GM18517 (cell line): ENCODE measurements at regions not wholly inside any gene's neighbourhood (a gene's known extent, or its start where the extent isn't known, plus 50 kb on each side); places are given as distances from the start of the nearest gene placed in this dataset.
"Not testable (repeated sequence)": the region's sequence is repeated elsewhere in the genome, so short reads cannot be mapped to it uniquely, and the experiment has no call there.

ENCODE experiments used
- ATAC-seq: cut with Tn5 transposase; IDR thresholded peaks from one replicate; pipeline ENCODE4 v1.9.1; 2021; ENCODE audit warnings: mild to moderate bottlenecking, moderate library complexity; ENCODE audit not compliant: unreplicated experiment

DNA sequence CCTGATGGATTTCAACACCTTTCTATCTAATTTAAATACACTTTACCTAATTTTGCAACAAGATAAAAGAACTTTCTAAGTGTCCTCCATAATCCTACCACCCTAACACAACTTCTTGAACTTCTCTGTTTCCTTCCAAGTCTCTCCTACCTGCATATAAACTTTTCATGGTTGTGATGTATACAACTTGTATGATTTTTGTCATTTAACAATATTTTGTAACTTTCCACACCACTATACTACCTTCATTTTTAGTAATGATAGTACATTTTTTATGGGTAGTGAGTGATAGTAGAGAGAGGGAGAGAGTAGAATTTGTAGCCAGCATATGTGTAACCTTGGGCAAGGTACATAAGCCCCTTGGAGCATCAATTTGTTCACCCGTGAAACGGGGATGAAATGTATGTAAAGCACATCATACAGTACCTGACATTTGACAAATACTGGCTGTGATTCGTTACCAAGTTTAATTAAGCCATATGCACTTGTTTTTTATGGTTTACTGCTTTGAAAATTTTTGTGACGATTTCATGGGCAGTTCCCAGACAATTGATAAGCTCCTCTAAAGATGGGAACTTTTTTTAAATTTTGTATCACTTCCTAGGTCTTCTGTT, 177.8 kb upstream of the SLC38A2 start:
- ATAC-seq = no peak

GRCh38 chr12:46549527-46550265, 177.1 kb upstream of the SLC38A2 start:
- no peak for ATAC-seq

DNA sequence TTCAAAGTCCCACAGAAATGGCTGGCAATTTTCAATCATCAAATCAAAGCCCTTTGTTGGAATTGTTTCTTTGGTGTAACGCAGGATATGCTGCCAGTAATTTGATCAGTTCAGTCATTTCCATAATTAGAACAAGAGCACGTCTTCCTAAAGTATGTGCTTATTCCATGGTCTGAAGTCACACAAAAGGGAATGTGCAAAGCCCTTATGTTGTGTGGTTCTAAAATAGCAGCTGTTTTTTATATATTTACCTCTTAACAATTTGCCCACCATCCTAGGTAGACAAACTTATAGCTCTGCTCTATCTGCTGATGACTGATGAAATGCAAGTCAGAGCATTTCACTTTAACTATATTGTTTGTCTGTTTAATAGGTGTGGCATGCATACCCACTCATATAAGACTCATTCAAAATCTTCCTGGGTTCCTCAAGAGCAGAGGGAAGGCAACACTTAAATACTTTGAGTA, 176.1 kb upstream of the SLC38A2 start:
- ATAC-seq = no peak

DNA sequence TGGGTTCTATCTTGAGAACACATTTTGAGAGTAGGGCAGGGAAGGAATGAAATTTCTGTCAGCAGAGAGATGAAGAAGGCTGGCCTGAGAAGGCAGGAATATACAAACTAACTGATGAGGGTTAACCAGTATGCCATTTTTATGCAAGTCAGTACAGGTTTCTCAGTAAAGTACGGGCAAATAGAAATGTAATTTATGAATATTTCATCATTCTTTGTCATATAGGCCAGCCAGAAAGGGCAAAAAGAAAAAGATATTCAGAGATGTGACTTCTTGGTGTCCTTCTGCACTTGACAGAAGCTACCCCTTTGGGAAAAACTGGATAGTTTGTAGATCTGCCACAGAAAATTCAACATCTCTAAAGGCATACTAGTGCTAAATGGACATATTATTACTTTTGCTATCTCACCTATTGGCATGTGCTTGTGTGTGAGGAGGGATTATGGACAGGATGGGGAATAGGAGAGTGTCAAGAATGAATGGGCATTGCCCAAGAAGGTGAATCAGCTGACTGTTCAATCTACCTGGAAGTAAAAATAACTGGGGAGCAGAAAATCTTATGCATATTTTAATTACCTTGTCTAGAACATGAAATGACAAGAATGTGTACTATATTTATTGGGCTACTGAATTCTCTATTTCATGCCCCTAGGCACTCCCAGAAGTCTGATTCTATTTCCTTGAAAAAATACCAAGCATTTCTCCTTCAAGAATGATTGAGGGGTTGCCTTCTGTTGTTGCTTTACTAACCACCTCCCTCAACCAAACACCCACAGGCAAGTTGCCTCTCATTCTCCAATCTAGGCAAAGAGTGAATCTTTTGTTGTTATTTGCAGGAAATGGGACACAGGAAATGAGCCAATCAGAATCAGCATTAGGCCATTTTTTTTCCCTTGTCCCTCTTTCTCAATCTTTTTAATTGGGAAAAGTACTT, 175.1 kb upstream of the SLC38A2 start:
- no peak for ATAC-seq

DNA sequence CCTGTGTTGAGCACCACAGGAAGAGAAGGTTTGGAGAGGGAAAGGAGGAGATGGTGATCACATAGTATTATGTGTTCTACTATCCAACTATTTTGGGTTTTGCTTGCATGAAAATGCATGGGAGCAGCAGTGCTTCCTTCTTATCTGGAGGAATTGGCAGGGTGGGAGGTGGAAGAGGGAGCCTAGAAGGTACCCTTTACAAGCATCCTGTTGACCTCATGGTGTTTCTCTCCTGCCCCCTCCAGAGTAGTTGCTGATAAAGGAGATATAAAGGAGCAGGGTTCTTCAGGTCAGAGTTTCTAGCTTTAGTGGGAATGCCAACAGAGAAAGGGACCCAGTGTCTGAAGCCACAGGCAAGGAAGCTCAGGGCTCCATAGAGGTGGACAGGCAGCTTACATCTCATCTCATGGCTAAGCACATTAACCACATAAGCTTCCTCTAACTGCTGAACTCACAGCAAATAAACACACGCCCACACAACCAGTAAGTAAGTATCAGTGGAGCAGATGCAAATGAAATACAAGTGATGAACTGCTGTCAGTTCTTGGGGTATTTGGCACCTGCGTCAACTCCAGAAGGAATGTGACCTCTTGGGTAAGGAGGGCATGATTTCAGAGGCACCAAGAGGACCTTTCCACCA, 174.2 kb upstream of the SLC38A2 start:
- ATAC-seq = peak; percentile 95

DNA sequence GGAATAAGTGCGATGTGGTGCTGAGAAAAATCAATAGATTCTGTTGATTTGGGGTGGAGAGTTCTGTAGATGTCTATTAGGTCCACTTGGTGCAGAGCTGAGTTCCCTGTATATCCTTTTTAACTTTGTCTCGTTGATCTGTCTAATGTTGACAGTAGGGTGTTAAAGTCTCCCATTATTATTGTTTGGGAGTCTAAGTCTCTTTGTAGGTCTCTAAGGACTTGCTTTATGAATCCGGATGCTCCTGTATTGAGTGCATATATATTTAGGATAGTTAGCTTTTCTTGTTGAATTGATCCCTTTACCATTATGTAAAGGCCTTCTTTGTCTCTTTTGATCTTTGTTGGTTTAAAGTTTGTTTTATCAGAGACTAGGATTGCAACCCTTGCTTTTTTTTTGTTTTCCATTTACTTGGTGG, 170.8 kb upstream of the SLC38A2 start:
- not testable (repeated sequence) for ATAC-seq

- no peak for ATAC-seq
Measured at GRCh38 chr12:46538976-46539375, 166.4 kb upstream of the SLC38A2 start.

- no peak for ATAC-seq
Measured at GRCh38 chr12:46537387-46537955, 164.9 kb upstream of the SLC38A2 start.

DNA sequence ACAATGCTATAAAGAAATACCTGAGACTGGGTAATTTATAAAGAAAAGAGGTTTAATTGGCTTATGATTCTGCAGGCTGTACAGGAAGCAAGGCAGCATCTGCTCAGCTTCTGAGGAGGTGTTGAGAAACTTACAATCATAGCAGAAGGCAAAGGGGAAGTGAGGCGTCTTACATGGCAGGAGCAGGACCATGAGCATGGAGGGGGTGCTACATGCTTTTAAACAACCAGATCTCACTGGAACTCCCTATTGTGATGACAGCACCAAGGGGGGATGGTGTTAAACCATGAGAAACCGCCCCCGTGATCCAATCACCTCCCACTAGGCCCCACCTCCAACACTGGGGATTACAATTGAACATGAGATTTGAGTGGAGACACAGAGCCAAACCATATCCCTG, 163.7 kb upstream of the SLC38A2 start:
- ATAC-seq = not testable (repeated sequence)

DNA sequence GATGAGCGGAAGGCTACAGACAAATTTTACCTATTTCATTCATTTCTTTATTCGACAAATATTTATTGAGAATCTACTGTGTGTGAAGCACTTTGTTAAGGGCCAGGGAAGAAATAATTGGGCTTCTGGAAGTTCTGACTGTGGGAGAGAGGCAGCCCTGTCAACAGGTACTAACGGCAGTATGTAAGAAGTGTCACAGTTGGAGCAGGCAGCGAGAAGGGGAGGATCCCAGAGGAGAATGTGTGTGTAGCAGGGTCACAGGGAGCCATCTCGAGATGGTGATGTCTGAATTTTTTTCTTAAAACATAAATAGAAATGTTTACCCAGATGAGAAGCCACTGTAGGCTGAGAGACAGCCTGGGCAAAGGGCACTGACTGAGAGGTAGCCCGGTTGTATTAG, 163.3 kb upstream of the SLC38A2 start:
- no peak for ATAC-seq

GRCh38 chr12:46535376-46535775, 162.8 kb upstream of the SLC38A2 start:
- ATAC-seq = no peak

- no peak for ATAC-seq
Measured at GRCh38 chr12:46534327-46534840, 161.8 kb upstream of the SLC38A2 start.

DNA sequence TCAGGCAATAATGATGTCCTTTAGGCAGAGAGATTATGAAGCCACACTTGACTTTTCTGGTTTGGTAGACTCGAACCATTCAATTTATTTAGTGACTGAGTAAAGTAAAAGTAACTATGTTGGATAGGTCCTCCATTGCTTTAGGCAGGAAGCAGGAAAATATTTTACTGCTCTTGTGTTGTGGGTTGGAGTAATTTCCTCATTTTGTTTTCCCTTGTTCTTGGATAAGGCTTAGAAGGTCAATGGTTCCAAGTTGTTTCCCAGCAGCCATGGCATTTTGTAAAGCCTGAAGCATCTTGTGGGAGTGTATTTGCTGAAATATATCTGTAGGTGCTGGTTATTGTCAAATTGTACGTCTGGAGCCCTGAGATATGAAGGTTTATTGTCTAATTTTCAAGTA, 161.2 kb upstream of the SLC38A2 start:
- no peak for ATAC-seq

DNA sequence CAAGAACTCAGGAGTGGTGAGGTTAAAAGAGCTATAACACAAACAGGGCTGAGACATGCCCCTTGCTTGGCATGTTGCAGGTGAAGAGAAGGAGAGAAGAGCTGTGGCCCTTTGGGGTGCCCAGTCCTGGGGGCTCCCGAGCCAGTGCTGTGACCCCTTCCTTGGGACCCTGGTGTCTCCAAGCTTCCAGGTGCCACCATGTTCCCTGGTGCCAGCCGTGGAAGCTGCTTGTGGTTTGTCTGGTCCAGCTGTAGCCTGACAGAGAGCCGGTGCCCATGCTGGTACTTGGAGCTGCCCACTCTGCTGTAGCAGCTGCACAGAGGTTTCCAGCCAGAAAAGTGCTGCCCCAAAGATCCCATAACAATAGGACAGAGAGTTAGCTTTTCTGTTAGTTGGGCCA, 159.2 kb upstream of the SLC38A2 start:
- ATAC-seq = no peak

- no peak for ATAC-seq
Measured at GRCh38 chr12:46531059-46531785, 158.6 kb upstream of the SLC38A2 start.

- no peak for ATAC-seq
Measured at GRCh38 chr12:46530373-46531056, 157.9 kb upstream of the SLC38A2 start.

DNA sequence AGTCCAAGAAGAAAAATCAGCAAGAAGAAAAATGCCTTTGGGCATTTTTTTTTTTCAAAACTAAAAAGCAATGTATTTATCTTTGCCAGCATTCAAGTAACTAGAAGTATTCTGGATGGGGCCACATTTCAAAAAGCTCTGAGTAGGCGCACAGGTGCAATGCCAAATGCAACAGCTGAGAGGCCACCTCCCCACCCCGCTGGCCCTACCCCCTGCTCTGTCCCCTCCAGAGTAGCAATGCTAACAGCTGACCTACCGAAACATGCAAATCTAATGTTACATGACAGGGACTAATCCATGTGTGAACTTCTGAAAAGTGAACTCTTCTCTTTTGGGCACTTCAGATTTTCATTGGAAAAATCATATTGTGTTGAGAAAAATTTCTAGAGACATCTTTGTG, 153.7 kb upstream of the SLC38A2 start:
- no peak for ATAC-seq

DNA sequence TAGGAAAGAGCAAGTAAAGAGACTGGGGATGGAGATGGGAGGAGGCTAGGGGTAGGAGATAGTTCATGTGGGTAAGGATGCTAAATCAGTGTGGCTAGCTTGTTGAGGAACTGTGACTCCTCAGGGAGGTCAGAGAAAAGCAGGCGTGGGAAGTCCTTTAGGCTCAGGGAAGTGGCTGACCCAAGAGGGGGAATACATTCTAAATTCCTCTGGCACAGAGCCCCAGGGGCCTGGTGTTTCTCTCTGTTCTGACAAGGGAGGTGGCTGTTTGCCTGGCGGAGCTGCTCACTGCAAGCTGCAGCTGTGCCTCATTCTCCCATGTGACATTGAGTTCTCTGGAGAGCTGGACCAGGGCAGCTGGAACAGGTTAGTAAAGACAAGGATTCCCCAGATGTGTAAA, 152.2 kb upstream of the SLC38A2 start:
- no peak for ATAC-seq
